ENCODE measurements at regions not wholly inside any gene's neighbourhood (a gene's known extent, or its start where the extent isn't known, plus 50 kb on each side); places are given as distances from the start of the nearest gene placed in this dataset.

- no peak overlapping the region for H3K4me3 ChIP-seq (ENCODE audit: low read depth, low read length)
- TF ChIP-seq CTCF (IDR thresholded peaks at IDR 0.05; ENCODE audit: low read depth, low read length) = no peak
Observed at GRCh38 chr5:116930616-116931015, 356.0 kb upstream of the SEMA6A start.

GRCh38 chr5:116923344-116923743, 348.7 kb upstream of the SEMA6A start:
- H3K4me3 ChIP-seq (ENCODE audit: low read depth, low read length) = no peak overlapping the region
- TF ChIP-seq CTCF (IDR thresholded peaks at IDR 0.05; ENCODE audit: low read depth, low read length) = no peak

GRCh38 chr5:116922532-116922931, 347.9 kb upstream of the SEMA6A start:
- no peak for TF ChIP-seq CTCF (IDR thresholded peaks at IDR 0.05; ENCODE audit: low read depth, low read length)

GRCh38 chr5:116914869-116915504, 340.4 kb upstream of the SEMA6A start:
- no peak overlapping the region for H3K4me3 ChIP-seq (ENCODE audit: low read depth, low read length)

More at GRCh38 chr5:116922532-116922931, 347.9 kb upstream of the SEMA6A start:
- no peak overlapping the region for H3K4me3 ChIP-seq (ENCODE audit: low read depth, low read length)

GRCh38 chr5:116912221-116912620, 337.6 kb upstream of the SEMA6A start:
- H3K4me3 ChIP-seq (ENCODE audit: low read depth, low read length) = no peak overlapping the region
- no peak for TF ChIP-seq CTCF (IDR thresholded peaks at IDR 0.05; ENCODE audit: low read depth, low read length)

More at GRCh38 chr5:116914869-116915504, 340.4 kb upstream of the SEMA6A start:
- no peak for TF ChIP-seq CTCF (IDR thresholded peaks at IDR 0.05; ENCODE audit: low read depth, low read length)

- no peak for TF ChIP-seq CTCF (IDR thresholded peaks at IDR 0.05; ENCODE audit: low read depth, low read length)
- no peak overlapping the region for H3K4me3 ChIP-seq (ENCODE audit: low read depth, low read length)
Observed at GRCh38 chr5:116911074-116911473, 336.5 kb upstream of the SEMA6A start.

- no peak overlapping the region for H3K4me3 ChIP-seq (ENCODE audit: low read depth, low read length)
- TF ChIP-seq CTCF (IDR thresholded peaks at IDR 0.05; ENCODE audit: low read depth, low read length) = no peak
Observed at GRCh38 chr5:116908537-116908936, 333.9 kb upstream of the SEMA6A start.

Measured in WI38 (cell line).